GM12878 (cell line): ENCODE measurements at regions not wholly inside any gene's neighbourhood (a gene's known extent, or its start where the extent isn't known, plus 50 kb on each side); places are given as distances from the start of the nearest gene placed in this dataset.

Source experiments
- BHLHE40 ChIP-seq, 2 experiments: fragments of 450-650 bp in 1 of 2; IDR thresholded peaks; 2 replicates each; pipeline ENCODE4 v1.6.1; 2011 to 2017; ENCODE audit warnings: low read depth in 2 of 2, borderline replicate concordance in 1 of 2, improper control_type of control experiment in 1 of 2, low read length in 1 of 2, mild to moderate bottlenecking in 1 of 2
- CREB1 ChIP-seq: IDR thresholded peaks from 2 replicates; pipeline ENCODE4 v1.6.1; 2012; ENCODE audit warnings: low read depth, mild to moderate bottlenecking, inconsistent platforms
- DPF2 ChIP-seq: fragments of 450-650 bp; IDR thresholded peaks from 2 replicates; pipeline ENCODE4 v1.6.1; 2017; ENCODE audit warnings: mild to moderate bottlenecking
- EZH2 ChIP-seq: IDR thresholded peaks from 2 replicates; pipeline ENCODE4 v1.6.1; 2012; ENCODE audit warnings: low read depth, mild to moderate bottlenecking, control low read depth, inconsistent platforms, low read length, borderline replicate concordance; ENCODE audit not compliant: control insufficient read depth
- HDGF ChIP-seq: fragments of 450-650 bp; IDR thresholded peaks from 2 replicates; pipeline ENCODE4 v1.6.1; 2016; ENCODE audit warnings: antibody characterized with exemption
- KDM1A ChIP-seq: fragments of 200-600 bp; sonication (generic); IDR thresholded peaks from 2 replicates; pipeline ENCODE4 v1.6.1; 2016; ENCODE audit warnings: borderline replicate concordance
- NBN ChIP-seq: fragments of 450-650 bp; IDR thresholded peaks from 2 replicates; pipeline ENCODE4 v1.6.1; 2016
- NFYA ChIP-seq: IDR thresholded peaks from 2 replicates; pipeline ENCODE4 v1.6.1; 2011; ENCODE audit warnings: low read depth, mild to moderate bottlenecking, low read length, improper control_type of control experiment, borderline replicate concordance
- PAX5 ChIP-seq: IDR thresholded peaks from 2 replicates; pipeline ENCODE4 v1.6.1; 2011; ENCODE audit warnings: low read depth, low read length, borderline replicate concordance
- RFX5 ChIP-seq: IDR thresholded peaks from 2 replicates; pipeline ENCODE4 v1.6.1; 2011; ENCODE audit warnings: low read depth, low read length, improper control_type of control experiment
- RUNX3 ChIP-seq: IDR thresholded peaks from 2 replicates; pipeline ENCODE4 v1.6.1; 2012; ENCODE audit warnings: low read length, inconsistent platforms
- ZNF207 ChIP-seq: fragments of 450-650 bp; IDR thresholded peaks from 2 replicates; pipeline ENCODE4 v1.6.1; 2014; ENCODE audit warnings: antibody characterized with exemption, mild to moderate bottlenecking, borderline replicate concordance
- ZNF622 ChIP-seq: fragments of 450-650 bp; IDR thresholded peaks from 2 replicates; pipeline ENCODE4 v1.6.1; 2017; ENCODE audit warnings: mild to moderate bottlenecking, inconsistent platforms
- ZSCAN29 ChIP-seq: fragments of 450-650 bp; IDR thresholded peaks from 2 replicates; pipeline ENCODE4 v1.6.1; 2017; ENCODE audit warnings: mild to moderate bottlenecking, moderate library complexity
- TF ChIP-seq, protein P1 (sequence below): fragments of 450-650 bp; IDR thresholded peaks from 2 replicates; pipeline ENCODE4 v1.6.1; 2017; ENCODE audit warnings: borderline replicate concordance

DNA sequence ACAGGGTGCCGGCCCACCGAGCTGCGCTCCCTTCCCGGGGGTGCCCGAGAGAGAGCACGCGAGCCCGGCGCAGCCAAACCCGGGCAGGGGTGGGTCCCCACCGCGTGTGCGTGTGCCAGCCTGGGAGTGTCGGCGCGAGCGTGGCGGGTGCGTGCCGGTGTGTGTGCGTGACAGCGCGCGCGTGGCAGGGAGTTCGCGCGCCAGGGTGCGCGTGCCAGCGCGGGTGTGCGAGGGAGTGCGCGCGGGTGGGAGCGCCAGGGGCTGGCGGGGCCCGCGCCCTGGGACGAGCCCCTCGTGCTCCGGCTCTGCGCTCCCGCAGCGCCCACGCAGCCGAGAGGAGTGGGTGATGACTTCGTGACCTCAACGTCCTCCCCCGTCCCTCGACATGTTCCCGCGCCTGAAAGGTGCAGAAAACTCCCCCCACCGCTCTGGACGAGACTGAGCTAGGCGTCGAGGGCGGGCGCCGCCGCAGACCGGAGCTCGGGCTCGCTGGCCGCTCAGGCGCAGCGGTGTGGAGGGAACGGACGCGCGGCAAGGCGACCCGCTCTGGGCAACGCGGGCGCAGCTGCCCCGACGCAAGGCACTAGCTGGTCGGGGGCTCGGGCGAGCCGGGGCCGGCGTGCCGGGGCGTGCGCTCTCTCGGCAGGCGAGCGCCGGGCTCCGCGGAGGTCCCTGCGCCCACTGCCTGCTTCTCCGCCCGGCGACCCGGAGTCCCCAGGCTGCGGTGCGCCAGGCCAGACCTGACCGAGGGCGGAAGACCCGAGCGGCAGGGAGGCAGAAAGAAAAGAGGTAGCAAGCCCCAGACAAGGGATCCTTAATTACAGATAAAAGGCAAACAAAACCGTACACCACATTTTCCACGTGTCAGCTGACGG is 582.8 kb downstream of the ZEB2 start (continued):
- TF ChIP-seq BHLHE40 (IDR thresholded peaks at IDR 0.05; ENCODE audit: borderline replicate concordance in 1 of 2, low read depth in 2 of 2, low read length in 1 of 2) (peak in 1 of 2 experiments; percentile 65; a peak in 2 of 4 replicates), DPF2 (peak; percentile 69; the same call in 1 of the 2 replicates), PAX5 (no peak), CREB1 (no peak), ZNF207 (no peak), KDM1A (no peak), EZH2 (no peak), NBN (no peak), ZNF622 (no peak), RUNX3 (no peak), ZSCAN29 (no peak), NFYA (no peak), RFX5 (no peak), HDGF (no peak)
- TF ChIP-seq, protein P1, sequence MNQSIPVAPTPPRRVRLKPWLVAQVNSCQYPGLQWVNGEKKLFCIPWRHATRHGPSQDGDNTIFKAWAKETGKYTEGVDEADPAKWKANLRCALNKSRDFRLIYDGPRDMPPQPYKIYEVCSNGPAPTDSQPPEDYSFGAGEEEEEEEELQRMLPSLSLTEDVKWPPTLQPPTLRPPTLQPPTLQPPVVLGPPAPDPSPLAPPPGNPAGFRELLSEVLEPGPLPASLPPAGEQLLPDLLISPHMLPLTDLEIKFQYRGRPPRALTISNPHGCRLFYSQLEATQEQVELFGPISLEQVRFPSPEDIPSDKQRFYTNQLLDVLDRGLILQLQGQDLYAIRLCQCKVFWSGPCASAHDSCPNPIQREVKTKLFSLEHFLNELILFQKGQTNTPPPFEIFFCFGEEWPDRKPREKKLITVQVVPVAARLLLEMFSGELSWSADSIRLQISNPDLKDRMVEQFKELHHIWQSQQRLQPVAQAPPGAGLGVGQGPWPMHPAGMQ = no peak
- TF ChIP-seq, all 136 proteins: peak for 11
